Progenitor cell of endocrine pancreas (in vitro differentiated cells): ENCODE measurements at regions not wholly inside any gene's neighbourhood (a gene's known extent, or its start where the extent isn't known, plus 50 kb on each side); places are given as distances from the start of the nearest gene placed in this dataset.
A peak's percentile ranks its signal among the peaks of the same experiment; 100 is the strongest.

Source experiments
- DNase-seq: peaks from one replicate; pipeline ENCODE4 v3.0.0; 2021; ENCODE audit warnings: low spot score; ENCODE audit not compliant: unreplicated experiment
- H3K27ac Mint-ChIP-seq: 2 replicates; pipeline ENCODE4 v1.8.0; 2021; ENCODE audit warnings: mild to moderate bottlenecking, moderate library complexity, mixed read lengths
- H3K27me3 Mint-ChIP-seq: 2 replicates; pipeline ENCODE4 v1.8.0; 2021; ENCODE audit warnings: mixed read lengths
- H3K36me3 Mint-ChIP-seq: 2 replicates; pipeline ENCODE4 v1.8.0; 2022; ENCODE audit warnings: mixed read lengths; ENCODE audit not compliant: insufficient read depth
- H3K4me1 Mint-ChIP-seq: 2 replicates; pipeline ENCODE4 v1.8.0; 2021; ENCODE audit warnings: low read depth, mixed read lengths
- H3K4me3 Mint-ChIP-seq: 2 replicates; pipeline ENCODE4 v1.8.0; 2021; ENCODE audit warnings: low read depth, mild to moderate bottlenecking, moderate library complexity, mixed read lengths
- H3K9me3 Mint-ChIP-seq: 2 replicates; pipeline ENCODE4 v1.8.0; 2021; ENCODE audit warnings: low read depth, mixed read lengths
- TF ChIP-seq, protein P1 (sequence below): fragments of 200-600 bp; sonication (generic); IDR thresholded peaks from one replicate; pipeline ENCODE4 v1.5.0; 2021; ENCODE audit warnings: antibody characterized with exemption, mild to moderate bottlenecking; ENCODE audit not compliant: unreplicated experiment

DNA sequence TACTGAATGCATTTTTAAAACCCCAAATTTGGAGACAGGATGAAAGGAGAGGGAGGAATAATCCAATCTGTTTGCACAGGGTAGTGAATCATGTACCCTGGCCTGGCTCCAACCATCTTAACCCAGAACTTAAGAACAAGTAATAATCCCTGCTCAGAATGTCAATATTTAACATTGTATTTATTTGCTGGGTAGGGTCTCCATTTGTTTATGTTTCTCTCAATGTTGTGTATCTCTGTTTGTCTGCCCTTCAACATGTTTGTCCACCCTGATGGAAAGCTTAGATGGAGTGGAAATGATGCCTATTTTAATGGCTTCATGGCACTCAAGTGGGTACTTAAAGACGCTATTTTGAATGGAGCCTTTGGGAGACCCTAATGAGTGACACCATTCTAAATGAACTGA, 54.4 kb upstream of the CDC42BPA start:
- no peak overlapping the region for H3K27ac Mint-ChIP-seq
- TF ChIP-seq, protein P1, sequence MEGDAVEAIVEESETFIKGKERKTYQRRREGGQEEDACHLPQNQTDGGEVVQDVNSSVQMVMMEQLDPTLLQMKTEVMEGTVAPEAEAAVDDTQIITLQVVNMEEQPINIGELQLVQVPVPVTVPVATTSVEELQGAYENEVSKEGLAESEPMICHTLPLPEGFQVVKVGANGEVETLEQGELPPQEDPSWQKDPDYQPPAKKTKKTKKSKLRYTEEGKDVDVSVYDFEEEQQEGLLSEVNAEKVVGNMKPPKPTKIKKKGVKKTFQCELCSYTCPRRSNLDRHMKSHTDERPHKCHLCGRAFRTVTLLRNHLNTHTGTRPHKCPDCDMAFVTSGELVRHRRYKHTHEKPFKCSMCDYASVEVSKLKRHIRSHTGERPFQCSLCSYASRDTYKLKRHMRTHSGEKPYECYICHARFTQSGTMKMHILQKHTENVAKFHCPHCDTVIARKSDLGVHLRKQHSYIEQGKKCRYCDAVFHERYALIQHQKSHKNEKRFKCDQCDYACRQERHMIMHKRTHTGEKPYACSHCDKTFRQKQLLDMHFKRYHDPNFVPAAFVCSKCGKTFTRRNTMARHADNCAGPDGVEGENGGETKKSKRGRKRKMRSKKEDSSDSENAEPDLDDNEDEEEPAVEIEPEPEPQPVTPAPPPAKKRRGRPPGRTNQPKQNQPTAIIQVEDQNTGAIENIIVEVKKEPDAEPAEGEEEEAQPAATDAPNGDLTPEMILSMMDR: no peak
- no peak for DNase-seq
- no peaks in the 10 kb centered on the region for H3K9me3 Mint-ChIP-seq
- peaks cover 14% of the 10 kb centered on the region for H3K4me1 Mint-ChIP-seq
- peaks cover 19% of the 10 kb centered on the region for H3K27me3 Mint-ChIP-seq
- no peak overlapping the region for H3K4me3 Mint-ChIP-seq
- H3K36me3 Mint-ChIP-seq: no peaks in the 10 kb centered on the region

DNA sequence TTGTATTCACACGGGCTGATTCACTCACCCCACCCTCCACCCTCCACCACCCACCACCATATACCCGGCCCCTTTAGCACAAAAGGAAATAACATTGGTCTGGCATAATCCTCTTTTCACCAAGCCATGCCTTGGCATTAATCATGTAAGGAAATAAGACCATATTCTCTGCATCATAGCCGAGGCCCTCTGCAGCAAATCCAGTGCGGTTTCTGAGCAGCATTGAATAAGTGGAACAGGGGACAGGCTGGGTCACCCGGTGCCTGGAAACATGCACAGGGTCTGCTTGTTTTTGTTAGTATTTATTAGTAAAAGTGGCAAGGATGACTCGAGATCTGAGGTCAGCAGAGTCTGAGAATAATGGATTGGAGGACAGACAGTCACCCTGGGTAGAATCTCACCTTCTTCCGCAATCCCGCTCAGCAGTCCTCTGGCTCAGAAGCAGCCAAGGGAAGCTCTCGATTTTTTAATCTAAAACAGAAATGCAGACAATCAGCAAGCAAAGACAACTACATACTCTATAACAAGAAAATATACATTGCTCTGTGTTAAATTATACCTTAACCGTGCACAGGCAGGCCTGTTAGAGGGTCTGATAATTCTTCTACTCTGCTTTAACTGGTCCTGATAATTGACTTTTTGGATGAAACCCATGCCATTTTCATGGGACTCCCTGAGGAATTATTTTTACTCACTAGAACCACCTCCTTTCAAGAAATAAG, 52.4 kb upstream of the CDC42BPA start:
- no peak overlapping the region for H3K27ac Mint-ChIP-seq

DNA sequence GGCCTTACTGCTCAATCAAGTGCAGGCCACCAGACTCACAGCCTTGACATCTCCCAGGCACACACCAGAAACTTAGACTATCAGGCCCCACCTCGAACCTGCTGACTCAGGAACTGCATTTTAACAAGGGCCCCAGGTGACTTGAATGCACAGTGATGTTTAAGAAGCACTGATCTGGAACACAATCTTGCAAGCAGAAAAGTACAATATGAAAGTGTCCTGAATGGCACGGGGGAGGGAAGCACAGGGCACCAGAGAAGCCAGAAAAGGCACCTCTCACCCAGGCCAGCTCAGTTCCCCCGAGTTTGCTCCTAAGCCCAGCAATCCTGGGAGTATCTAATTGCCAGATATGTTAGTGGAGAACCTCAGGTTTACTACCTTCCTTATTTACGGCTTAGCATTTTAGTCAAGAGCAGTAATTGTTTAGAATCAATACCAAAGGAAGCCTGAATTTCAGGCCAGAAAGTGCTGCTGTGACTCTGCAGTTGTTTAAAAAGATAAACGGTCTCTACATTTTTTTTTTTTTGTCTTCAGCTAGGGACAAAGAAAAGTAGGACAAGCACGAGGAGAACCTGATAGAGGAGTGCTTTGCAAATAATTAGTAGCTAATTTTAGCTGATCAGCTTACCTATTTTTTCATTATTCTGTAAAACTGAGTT, 50.9 kb upstream of the CDC42BPA start:
- H3K36me3 Mint-ChIP-seq: no peaks in the 10 kb centered on the region
- no peak overlapping the region for H3K4me3 Mint-ChIP-seq
- no peaks in the 10 kb centered on the region for H3K9me3 Mint-ChIP-seq
- peaks cover 14% of the 10 kb centered on the region for H3K4me1 Mint-ChIP-seq
- peaks cover 17% of the 10 kb centered on the region for H3K27me3 Mint-ChIP-seq
- no peak for DNase-seq
- peak overlapping the region; percentile 14 for H3K27ac Mint-ChIP-seq
- TF ChIP-seq, protein P1: no peak

More for the DNA sequence above, 52.4 kb upstream of the CDC42BPA start:
- no peak for DNase-seq
- Mint-ChIP-seq H3K9me3 (no peaks in the 10 kb centered on the region), H3K4me3 (no peak overlapping the region), H3K36me3 (no peaks in the 10 kb centered on the region), H3K4me1 (peaks cover 14% of the 10 kb centered on the region), H3K27me3 (peaks cover 17% of the 10 kb centered on the region)
- TF ChIP-seq, protein P1: no peak
